ENCODE measurements at regions not wholly inside any gene's neighbourhood (a gene's known extent, or its start where the extent isn't known, plus 50 kb on each side); places are given as distances from the start of the nearest gene placed in this dataset.

DNA sequence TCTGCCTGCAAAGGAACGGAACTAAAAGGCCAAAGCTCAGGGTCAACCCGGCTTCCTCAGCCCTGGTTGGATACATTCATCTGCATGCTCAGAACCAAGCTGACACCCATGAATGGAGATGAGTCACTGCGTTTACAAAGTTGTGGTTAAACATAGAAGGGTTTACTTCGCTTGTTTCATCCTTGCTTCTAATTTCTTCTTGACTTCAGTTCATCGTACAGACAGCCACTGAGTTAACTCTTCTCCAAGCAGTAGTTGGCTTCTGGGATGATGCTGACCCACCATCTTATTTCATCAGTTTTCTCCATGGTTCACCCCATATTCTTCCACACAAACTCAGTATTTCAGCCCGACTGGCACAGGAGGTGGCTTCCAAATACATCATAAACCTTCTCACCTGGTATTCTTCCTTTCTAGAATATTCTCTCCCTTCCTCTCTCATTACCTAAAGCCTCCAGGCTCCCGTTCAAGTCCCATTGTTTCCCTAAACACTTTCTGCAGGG is 166.3 kb upstream of the RNF32 start:
- H3K4me3 ChIP-seq: no peak overlapping the region
- H3K27me3 ChIP-seq: peaks cover 0 to 16% (median 0%) of the 10 kb centered on the region in 4 donors
- no peak for DNase-seq
- no peak overlapping the region for H3K27ac ChIP-seq
- no peaks in the 10 kb centered on the region for H3K36me3 ChIP-seq
- H3K4me1 ChIP-seq: peaks cover 0 to 4% (median 0%) of the 10 kb centered on the region in 3 donors
- H3K9me3 ChIP-seq: no peaks in the 10 kb centered on the region
- intact Hi-C loops (cut with DNase I): loop anchor here (5.0 kb wide), 1 partner anchor 672 kb away; no protein-coding TSS in a partner anchor
- 51 to 58% methylated on average over 7 of the region's 7 CpGs for WGBS, 2 donors
- TF ChIP-seq, protein P1, sequence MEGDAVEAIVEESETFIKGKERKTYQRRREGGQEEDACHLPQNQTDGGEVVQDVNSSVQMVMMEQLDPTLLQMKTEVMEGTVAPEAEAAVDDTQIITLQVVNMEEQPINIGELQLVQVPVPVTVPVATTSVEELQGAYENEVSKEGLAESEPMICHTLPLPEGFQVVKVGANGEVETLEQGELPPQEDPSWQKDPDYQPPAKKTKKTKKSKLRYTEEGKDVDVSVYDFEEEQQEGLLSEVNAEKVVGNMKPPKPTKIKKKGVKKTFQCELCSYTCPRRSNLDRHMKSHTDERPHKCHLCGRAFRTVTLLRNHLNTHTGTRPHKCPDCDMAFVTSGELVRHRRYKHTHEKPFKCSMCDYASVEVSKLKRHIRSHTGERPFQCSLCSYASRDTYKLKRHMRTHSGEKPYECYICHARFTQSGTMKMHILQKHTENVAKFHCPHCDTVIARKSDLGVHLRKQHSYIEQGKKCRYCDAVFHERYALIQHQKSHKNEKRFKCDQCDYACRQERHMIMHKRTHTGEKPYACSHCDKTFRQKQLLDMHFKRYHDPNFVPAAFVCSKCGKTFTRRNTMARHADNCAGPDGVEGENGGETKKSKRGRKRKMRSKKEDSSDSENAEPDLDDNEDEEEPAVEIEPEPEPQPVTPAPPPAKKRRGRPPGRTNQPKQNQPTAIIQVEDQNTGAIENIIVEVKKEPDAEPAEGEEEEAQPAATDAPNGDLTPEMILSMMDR (IDR thresholded peaks at IDR 0.05): no peak
- TF ChIP-seq POLR2A (IDR thresholded peaks at IDR 0.05): no peak

DNA sequence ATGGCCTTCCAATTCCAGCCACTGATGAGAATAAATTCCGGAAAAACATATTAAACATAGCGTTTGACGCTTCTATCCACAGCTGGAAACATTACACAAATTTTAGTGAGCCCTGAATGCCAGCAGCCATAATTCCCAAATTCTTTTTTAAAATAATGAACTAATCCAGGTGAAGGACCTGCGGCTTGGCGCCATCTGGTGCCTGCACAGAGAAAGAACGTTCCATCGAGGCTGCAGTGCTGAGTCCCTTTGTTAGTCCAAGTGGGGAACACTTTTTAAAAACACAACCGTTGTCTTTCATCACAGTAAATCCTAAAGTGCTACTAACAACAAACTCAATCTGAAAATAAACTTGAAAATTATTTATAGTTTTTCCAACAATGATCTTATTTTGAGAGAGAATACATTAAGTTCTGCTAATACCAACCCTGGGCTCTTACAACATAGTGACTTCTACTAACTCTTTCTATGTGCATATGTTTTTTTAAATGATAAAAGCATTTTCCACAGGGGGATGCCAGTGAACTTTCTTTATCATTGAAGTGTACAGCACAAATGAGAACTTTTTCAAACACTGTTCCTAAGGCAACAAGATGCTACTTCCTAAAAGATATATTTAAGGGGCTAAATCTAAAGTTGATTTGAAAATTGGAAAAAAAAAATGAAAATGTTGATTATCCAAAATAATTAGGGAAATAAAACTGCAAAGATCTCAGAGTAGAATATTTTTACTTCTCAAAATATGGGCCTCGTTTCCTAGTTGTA is 166.9 kb upstream of the RNF32 start:
- intact Hi-C loops (cut with DNase I): loop anchor here (5.0 kb wide), 1 partner anchor 671 kb away; no protein-coding TSS in a partner anchor
- peaks cover 0 to 16% (median 0%) of the 10 kb centered on the region in 4 donors for H3K27me3 ChIP-seq
- H3K4me3 ChIP-seq: no peak overlapping the region
- no peaks in the 10 kb centered on the region for H3K9me3 ChIP-seq
- H3K36me3 ChIP-seq: no peaks in the 10 kb centered on the region
- WGBS, 2 donors: 18% methylated on average over 9 of the region's 9 CpGs
- DNase-seq: no peak
- no peak for TF ChIP-seq POLR2A (IDR thresholded peaks at IDR 0.05)
- TF ChIP-seq, protein P1 (IDR thresholded peaks at IDR 0.05): peak in 5 of 6 experiments; percentile 48 to 75 (median 58)
- H3K27ac ChIP-seq: no peak overlapping the region
- H3K4me1 ChIP-seq: peaks cover 0 to 4% (median 0%) of the 10 kb centered on the region in 3 donors

DNA sequence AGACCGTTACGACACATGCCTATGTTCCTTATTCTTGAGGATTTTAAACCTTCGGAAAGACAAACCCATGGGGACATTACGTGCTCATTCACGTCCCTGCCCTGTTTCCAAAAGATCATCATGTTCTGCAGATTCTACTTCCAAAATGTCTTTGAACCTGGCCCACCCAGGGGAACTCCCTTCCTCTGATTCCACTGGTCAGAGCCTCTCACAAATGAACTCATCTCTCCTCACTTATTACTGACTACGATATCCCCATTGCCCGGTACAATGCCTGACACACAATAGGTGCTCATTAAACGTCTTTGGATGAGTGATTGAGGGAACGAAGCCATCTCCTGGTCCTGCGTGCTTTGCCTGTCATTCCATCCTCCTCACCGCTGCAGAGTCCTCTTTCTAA is 168.3 kb upstream of the RNF32 start:
- TF ChIP-seq, protein P1 (IDR thresholded peaks at IDR 0.05): no peak
- no peak for TF ChIP-seq POLR2A (IDR thresholded peaks at IDR 0.05)
- H3K9me3 ChIP-seq: no peaks in the 10 kb centered on the region
- H3K27me3 ChIP-seq: peaks cover 0 to 20% (median 0%) of the 10 kb centered on the region in 4 donors
- H3K4me3 ChIP-seq: no peak overlapping the region
- intact Hi-C loops (cut with DNase I): loop anchor here (5.0 kb wide), 1 partner anchor 670 kb away; no protein-coding TSS in a partner anchor
- no peak overlapping the region for H3K27ac ChIP-seq
- H3K36me3 ChIP-seq: no peaks in the 10 kb centered on the region
- 78 to 88% methylated on average over 11 of the region's 11 CpGs for WGBS, 2 donors
- peaks cover 0 to 4% (median 0%) of the 10 kb centered on the region in 3 donors for H3K4me1 ChIP-seq
- DNase-seq: no peak

DNA sequence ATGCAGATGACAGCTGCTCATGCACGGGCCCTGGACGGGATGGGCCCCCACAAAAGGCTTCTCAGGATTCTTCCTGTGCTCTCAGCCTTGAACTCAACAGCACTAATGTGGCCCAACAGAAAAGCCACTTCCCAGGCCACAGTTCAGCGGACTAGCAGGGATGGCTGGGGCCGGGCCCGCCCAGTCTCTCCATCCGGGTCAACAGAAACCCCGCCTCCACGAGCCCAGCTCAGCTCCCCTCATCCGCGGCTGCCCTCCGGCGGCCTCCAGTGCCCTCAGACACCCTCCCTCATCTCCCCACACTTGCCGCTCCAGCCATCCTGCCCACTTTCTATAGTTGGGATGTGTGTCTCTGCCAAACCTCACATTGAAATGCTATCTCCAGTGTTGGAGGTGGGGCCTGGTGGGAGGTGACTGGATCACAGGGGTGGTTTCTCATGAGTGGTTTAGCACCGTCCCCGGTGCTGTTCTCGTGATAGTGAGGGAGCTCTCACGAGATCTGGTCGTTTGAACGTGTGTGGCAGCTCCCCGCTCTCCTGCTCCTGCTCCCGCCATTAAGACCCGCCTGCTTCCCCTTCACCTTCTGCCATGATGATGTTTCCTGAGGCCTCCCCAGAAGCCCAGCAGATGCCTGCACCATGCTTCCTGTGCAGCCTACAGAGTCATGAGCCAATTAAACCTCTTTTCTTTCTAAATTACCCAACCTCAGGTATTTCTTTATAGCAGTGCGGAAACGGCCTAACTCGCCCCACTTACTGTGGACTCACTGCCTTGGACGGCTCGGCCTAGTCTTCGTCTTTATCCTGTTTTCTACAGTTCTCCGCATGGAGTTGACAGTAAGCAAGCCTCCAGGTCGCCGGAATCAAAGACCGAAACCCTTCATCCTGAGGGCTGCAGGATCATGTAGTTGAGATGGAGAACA is 169.9 kb upstream of the RNF32 start:
- H3K4me3 ChIP-seq: no peak overlapping the region
- no peak overlapping the region for H3K27ac ChIP-seq
- intact Hi-C loops (cut with DNase I): loop anchor here (5.0 kb wide), 1 partner anchor 668 kb away; no protein-coding TSS in a partner anchor
- WGBS, 2 donors: 93 to 95% methylated on average over 25 to 30 of the region's 32 CpGs
- H3K9me3 ChIP-seq: no peaks in the 10 kb centered on the region
- TF ChIP-seq POLR2A (IDR thresholded peaks at IDR 0.05): no peak
- TF ChIP-seq, protein P1 (IDR thresholded peaks at IDR 0.05): no peak
- no peaks in the 10 kb centered on the region for H3K36me3 ChIP-seq
- peaks cover 0 to 20% (median 0%) of the 10 kb centered on the region in 4 donors for H3K27me3 ChIP-seq
- DNase-seq: no peak
- peaks cover 0 to 3% (median 0%) of the 10 kb centered on the region in 3 donors for H3K4me1 ChIP-seq

Data from esophagus squamous epithelium (tissue), 5 donors.